Neutrophil (primary cell): ENCODE measurements at regions not wholly inside any gene's neighbourhood (a gene's known extent, or its start where the extent isn't known, plus 50 kb on each side); places are given as distances from the start of the nearest gene placed in this dataset.

Experiments
- H3K27ac ChIP-seq: fragments of 200-600 bp; sonication (generic); 2 replicates; pipeline ENCODE4 v1.5.1; 2016; ENCODE audit warnings: mild to moderate bottlenecking, moderate library complexity
- H3K27me3 ChIP-seq: fragments of 200-600 bp; sonication (generic); 2 replicates; pipeline ENCODE4 v1.6.0; 2016; ENCODE audit warnings: mild to moderate bottlenecking
- H3K36me3 ChIP-seq: fragments of 200-600 bp; sonication (generic); 2 replicates; pipeline ENCODE4 v1.5.1; 2017
- H3K4me1 ChIP-seq, 2 experiments: fragments of 200-600 bp in 1 of 2; sonication (generic) in 1 of 2; 1 replicate in 1 of 2; 2 replicates in 1 of 2; pipeline versions ENCODE4 v1.5.1 to v1.6.1; 2013 to 2016; ENCODE audit warnings: low read depth in 1 of 2, low read length in 1 of 2, mild to moderate bottlenecking in 1 of 2, moderate library complexity in 1 of 2; ENCODE audit not compliant: control insufficient read depth in 1 of 2, insufficient read depth in 1 of 2
- H3K4me3 ChIP-seq, 2 experiments: fragments of 200-600 bp in 1 of 2; sonication (generic) in 1 of 2; 1 replicate in 1 of 2; 2 replicates in 1 of 2; pipeline ENCODE4 v1.5.1; 2013 to 2016; ENCODE audit warnings: low read depth in 1 of 2, low read length in 1 of 2, mild to moderate bottlenecking in 1 of 2, moderate library complexity in 1 of 2
- H3K9me3 ChIP-seq: fragments of 200-600 bp; sonication (generic); 2 replicates; pipeline ENCODE4 v1.5.1; 2016
- CTCF ChIP-seq: fragments of 200-600 bp; sonication (generic); IDR thresholded peaks from 2 replicates; pipeline ENCODE4 v1.5.1; 2016; ENCODE audit warnings: antibody characterized with exemption

GRCh38 chr12:76247992-76248391 is 100.2 kb downstream of the BBS10 start:
- Histone ChIP-seq H3K9me3 (no peaks in the 10 kb centered on the region), H3K4me1 (no peaks in the 10 kb centered on the region), H3K27ac (no peak overlapping the region), H3K4me3 (no peak overlapping the region), H3K27me3 (peaks cover 20% of the 10 kb centered on the region), H3K36me3 (no peaks in the 10 kb centered on the region)
- TF ChIP-seq CTCF = no peak

- Histone ChIP-seq H3K9me3 (no peaks in the 10 kb centered on the region), H3K36me3 (no peaks in the 10 kb centered on the region), H3K27ac (no peak overlapping the region), H3K27me3 (peaks cover 20% of the 10 kb centered on the region), H3K4me3 (no peak overlapping the region), H3K4me1 (no peaks in the 10 kb centered on the region)
- no peak for TF ChIP-seq CTCF
These were observed 101.1 kb downstream of the BBS10 start for GRCh38 chr12:76247026-76247646.

GRCh38 chr12:76246611-76247010 is 101.6 kb downstream of the BBS10 start:
- no peak for TF ChIP-seq CTCF
- H3K9me3 ChIP-seq = no peaks in the 10 kb centered on the region
- H3K27ac ChIP-seq = no peak overlapping the region
- H3K36me3 ChIP-seq = no peaks in the 10 kb centered on the region
- peaks cover 20% of the 10 kb centered on the region for H3K27me3 ChIP-seq
- no peak overlapping the region for H3K4me3 ChIP-seq
- no peaks in the 10 kb centered on the region for H3K4me1 ChIP-seq

GRCh38 chr12:76244300-76244699 is 103.9 kb downstream of the BBS10 start:
- no peaks in the 10 kb centered on the region for H3K4me1 ChIP-seq
- no peak overlapping the region for H3K27ac ChIP-seq
- no peaks in the 10 kb centered on the region for H3K36me3 ChIP-seq
- no peak for TF ChIP-seq CTCF
- H3K27me3 ChIP-seq = peaks cover 17% of the 10 kb centered on the region
- no peaks in the 10 kb centered on the region for H3K9me3 ChIP-seq
- H3K4me3 ChIP-seq = no peak overlapping the region

GRCh38 chr12:76242813-76243550 is 105.2 kb downstream of the BBS10 start:
- H3K27me3 ChIP-seq = peaks cover 12% of the 10 kb centered on the region
- no peak overlapping the region for H3K27ac ChIP-seq
- no peaks in the 10 kb centered on the region for H3K9me3 ChIP-seq
- H3K36me3 ChIP-seq = no peaks in the 10 kb centered on the region
- no peak for TF ChIP-seq CTCF
- H3K4me3 ChIP-seq = no peak overlapping the region
- no peaks in the 10 kb centered on the region for H3K4me1 ChIP-seq
